HCT116 (cell line): ENCODE measurements at regions not wholly inside any gene's neighbourhood (a gene's known extent, or its start where the extent isn't known, plus 50 kb on each side); places are given as distances from the start of the nearest gene placed in this dataset.
"Not testable (repeated sequence)": the region's sequence is repeated elsewhere in the genome, so short reads cannot be mapped to it uniquely, and the experiment has no call there.

Experiments used
- ATAC-seq: fragments of 200-7000 bp; cut with Tn5 transposase; 2 replicates; pipeline ENCODE4 v1.9.1; 2020; ENCODE audit warnings: mild to moderate bottlenecking, moderate library complexity
- BruUV-seq: library from RNA; stranded (reverse); fragments of 400-500 nt; replicated peaks from 2 replicates; lab custom pipeline; 2021; lab: Mats Ljungman, UMichigan
- CTCF ChIA-PET: fragments of 300-600 bp; sonication (Branson Sonifier 250); formaldehyde crosslinking; loops from one replicate; lab custom pipeline; 2021; ENCODE audit warnings: antibody characterized with exemption; lab: Charles Lee
- POLR2A ChIA-PET: fragments of 300-600, 350-600 bp; sonication (Branson Sonifier 250); formaldehyde crosslinking; loops from one replicate; lab custom pipeline; 2021; ENCODE audit warnings: antibody characterized with exemption; lab: Charles Lee
- RAD21 ChIA-PET, 2 experiments: fragments of 300-600 bp; sonication (Branson Sonifier 250); formaldehyde crosslinking; loops; one replicate each; lab custom pipeline; 2023; ENCODE audit warnings: low total read pairs in 2 of 2; ENCODE audit not compliant: uncharacterized antibody in 2 of 2, unreplicated experiment in 2 of 2, low non-redundant PET in 1 of 2; lab: Charles Lee
- DNase-seq: peaks from one replicate; pipeline ENCODE4 v3.0.0-alpha.2; 2010; ENCODE audit warnings: low read depth, low spot score
- H2AFZ ChIP-seq: fragments of 200-600 bp; shearing (Covaris generic), sonication (generic); 2 replicates; pipeline ENCODE4 v1.6.1; 2017; ENCODE audit warnings: low read depth, mixed run types, mixed read lengths, antibody characterized with exemption, low read length; ENCODE audit not compliant: poor library complexity, severe bottlenecking
- H3K27ac ChIP-seq: 2 replicates; pipeline ENCODE4 v1.5.1; 2012; ENCODE audit warnings: low read depth, low read length
- H3K27me3 ChIP-seq: fragments of 200-600 bp; sonication (generic); 2 replicates; pipeline ENCODE4 v1.6.1; 2016; ENCODE audit warnings: mixed run types, low read length, mixed read lengths; ENCODE audit not compliant: insufficient read depth
- H3K36me3 ChIP-seq, 2 experiments: fragments of 200-500 bp in 1 of 2; fragments of 200-600 bp in 1 of 2; sonication (Bioruptor generic) in 1 of 2; sonication (generic) in 1 of 2; 2 replicates each; pipeline versions ENCODE4 v1.5.1 to v1.6.1; 2014 to 2016; ENCODE audit warnings: low read length in 2 of 2, inconsistent platforms in 1 of 2, mixed read lengths in 1 of 2, mixed run types in 1 of 2; ENCODE audit not compliant: insufficient read depth in 2 of 2, control insufficient read depth in 1 of 2
- H3K4me1 ChIP-seq, 2 experiments: fragments of 200-600 bp in 1 of 2; sonication (generic) in 1 of 2; 2 replicates each; pipeline versions ENCODE4 v1.5.1 to v1.6.1; 2012 to 2017; ENCODE audit warnings: low read length in 2 of 2, inconsistent platforms in 1 of 2, mild to moderate bottlenecking in 1 of 2, mixed read lengths in 1 of 2, mixed run types in 1 of 2, moderate library complexity in 1 of 2; ENCODE audit not compliant: insufficient read depth in 2 of 2, control insufficient read depth in 1 of 2
- H3K4me2 ChIP-seq: fragments of 200-600 bp; sonication (generic); 2 replicates; pipeline ENCODE4 v1.6.1; 2017; ENCODE audit warnings: mixed run types, low read length, mixed read lengths
- H3K4me3 ChIP-seq, 2 experiments: fragments of 200-600 bp in 1 of 2; sonication (generic) in 1 of 2; replicated peaks in 1 of 2; 2 replicates each; pipeline ENCODE4 v1.5.1; 2011 to 2016; ENCODE audit warnings: low read length in 2 of 2, control low read depth in 1 of 2, low read depth in 1 of 2, mild to moderate bottlenecking in 1 of 2, mixed read lengths in 1 of 2, mixed run types in 1 of 2
- H3K79me2 ChIP-seq: fragments of 200-600 bp; sonication (generic); 2 replicates; pipeline ENCODE4 v1.6.1; 2017; ENCODE audit warnings: mild to moderate bottlenecking, mixed run types, low read length, moderate library complexity, mixed read lengths; ENCODE audit not compliant: insufficient read depth
- H3K9ac ChIP-seq: fragments of 200-600 bp; sonication (generic); 2 replicates; pipeline ENCODE4 v1.6.1; 2016; ENCODE audit warnings: low read length, mixed read lengths
- H3K9me2 ChIP-seq: fragments of 200-600 bp; sonication (generic), shearing (Covaris generic); 2 replicates; pipeline ENCODE4 v1.6.1; 2017; ENCODE audit warnings: mixed run types, mild to moderate bottlenecking, moderate library complexity; ENCODE audit not compliant: insufficient read depth
- H3K9me3 ChIP-seq, 2 experiments: fragments of 200-500 bp in 1 of 2; fragments of 200-600 bp in 1 of 2; sonication (Bioruptor generic) in 1 of 2; sonication (generic) in 1 of 2; 2 replicates each; pipeline ENCODE4 v1.6.1; 2014 to 2017; ENCODE audit warnings: low read length in 2 of 2, mixed read lengths in 2 of 2, inconsistent platforms in 1 of 2, low read depth in 1 of 2, mild to moderate bottlenecking in 1 of 2, mixed run types in 1 of 2, moderate library complexity in 1 of 2; ENCODE audit not compliant: control insufficient read depth in 1 of 2, insufficient read depth in 1 of 2
- H4K20me1 ChIP-seq: fragments of 200-600 bp; sonication (generic), shearing (Covaris generic); 2 replicates; pipeline ENCODE4 v1.6.1; 2017; ENCODE audit warnings: mixed run types, mild to moderate bottlenecking, moderate library complexity; ENCODE audit not compliant: insufficient read depth
- intact Hi-C: fragments of 100-400 bp; cut with micrococcal nuclease; formaldehyde crosslinking; loops from 2 replicates; pipeline ENCODE4 v1.10.0; 2022
- TF ChIP-seq, protein P1 (sequence below), 3 experiments: fragments of 200-600 bp in 1 of 3; sonication (generic) in 1 of 3; IDR thresholded peaks in 2 of 3; conservative IDR thresholded peaks in 1 of 3; 2 replicates each; pipeline ENCODE4 v1.5.1; 2012 to 2017; ENCODE audit warnings: low read depth in 2 of 3, low read length in 2 of 3, antibody characterized with exemption in 1 of 3, borderline replicate concordance in 1 of 3, control low read depth in 1 of 3, mild to moderate bottlenecking in 1 of 3, mixed read lengths in 1 of 3, mixed run types in 1 of 3, moderate library complexity in 1 of 3; ENCODE audit not compliant: insufficient read depth in 1 of 3

DNA sequence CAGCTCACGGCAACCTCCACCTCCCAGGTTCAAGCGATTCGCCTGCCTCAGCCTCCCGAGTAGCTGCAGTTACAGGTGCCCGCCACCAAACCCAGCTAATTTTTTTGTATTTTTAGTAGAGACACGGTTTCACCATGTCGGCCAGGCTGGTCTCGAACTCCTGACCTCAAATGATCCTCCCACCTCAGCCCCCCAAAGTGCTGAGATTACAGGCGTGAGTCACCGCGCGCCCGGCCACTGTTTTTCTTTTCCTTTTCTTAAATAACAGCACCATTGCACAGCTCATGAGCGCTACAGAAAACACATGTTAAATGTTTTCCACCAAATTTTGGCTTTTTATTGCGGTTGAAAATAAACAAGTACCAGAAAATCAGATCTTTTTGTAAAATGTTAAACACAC is 195.5 kb downstream of the CRLF2 start:
- DNase-seq, H3K9ac ChIP-seq, H3K27me3 ChIP-seq, H3K4me1 ChIP-seq, H3K4me2 ChIP-seq, H3K36me3 ChIP-seq, H2AFZ ChIP-seq, BruUV-seq, H3K79me2 ChIP-seq, intact Hi-C loops, H4K20me1 ChIP-seq, H3K9me3 ChIP-seq, H3K27ac ChIP-seq, CTCF ChIA-PET, POLR2A ChIA-PET, RAD21 ChIA-PET, H3K4me3 ChIP-seq, ATAC-seq, H3K9me2 ChIP-seq: not testable (repeated sequence)
- TF ChIP-seq, protein P1, sequence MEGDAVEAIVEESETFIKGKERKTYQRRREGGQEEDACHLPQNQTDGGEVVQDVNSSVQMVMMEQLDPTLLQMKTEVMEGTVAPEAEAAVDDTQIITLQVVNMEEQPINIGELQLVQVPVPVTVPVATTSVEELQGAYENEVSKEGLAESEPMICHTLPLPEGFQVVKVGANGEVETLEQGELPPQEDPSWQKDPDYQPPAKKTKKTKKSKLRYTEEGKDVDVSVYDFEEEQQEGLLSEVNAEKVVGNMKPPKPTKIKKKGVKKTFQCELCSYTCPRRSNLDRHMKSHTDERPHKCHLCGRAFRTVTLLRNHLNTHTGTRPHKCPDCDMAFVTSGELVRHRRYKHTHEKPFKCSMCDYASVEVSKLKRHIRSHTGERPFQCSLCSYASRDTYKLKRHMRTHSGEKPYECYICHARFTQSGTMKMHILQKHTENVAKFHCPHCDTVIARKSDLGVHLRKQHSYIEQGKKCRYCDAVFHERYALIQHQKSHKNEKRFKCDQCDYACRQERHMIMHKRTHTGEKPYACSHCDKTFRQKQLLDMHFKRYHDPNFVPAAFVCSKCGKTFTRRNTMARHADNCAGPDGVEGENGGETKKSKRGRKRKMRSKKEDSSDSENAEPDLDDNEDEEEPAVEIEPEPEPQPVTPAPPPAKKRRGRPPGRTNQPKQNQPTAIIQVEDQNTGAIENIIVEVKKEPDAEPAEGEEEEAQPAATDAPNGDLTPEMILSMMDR (IDR thresholded peaks at IDR 0.05 in 2 of 3, conservative IDR thresholded peaks at IDR 0.05 in 1 of 3; ENCODE audit: borderline replicate concordance in 1 of 3, insufficient read depth in 1 of 3, low read depth in 2 of 3, low read length in 2 of 3): peak in 1 of 3 experiments; percentile 11; a peak in 1 of 6 replicates

DNA sequence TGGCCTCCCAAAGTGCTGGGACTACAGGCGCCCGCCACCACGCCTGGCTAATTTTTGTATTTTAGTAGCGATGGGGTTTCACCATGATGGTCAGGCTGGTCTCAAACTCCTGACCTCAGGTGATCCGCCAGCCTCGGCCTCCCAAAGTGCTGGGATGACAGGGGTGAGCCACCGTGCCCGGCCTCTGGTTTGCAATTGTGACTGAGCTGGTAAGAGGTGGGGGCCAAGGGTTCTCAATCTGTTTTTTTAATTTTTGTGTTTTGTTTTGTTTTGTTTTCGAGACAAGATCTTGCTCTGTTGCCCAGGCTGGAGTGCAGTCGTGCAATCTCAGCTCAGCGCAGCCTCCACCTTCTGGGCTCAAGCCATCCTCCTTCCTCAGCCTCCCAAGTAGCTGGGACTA is 196.2 kb downstream of the CRLF2 start:
- not testable (repeated sequence) for H3K27me3 ChIP-seq, H3K4me1 ChIP-seq

More for the DNA sequence above, 196.2 kb downstream of the CRLF2 start:
- H3K9ac ChIP-seq, H3K4me3 ChIP-seq, POLR2A ChIA-PET, H3K9me2 ChIP-seq, H2AFZ ChIP-seq, RAD21 ChIA-PET, H4K20me1 ChIP-seq, H3K36me3 ChIP-seq, BruUV-seq, ATAC-seq, CTCF ChIA-PET, H3K27ac ChIP-seq, intact Hi-C loops, H3K79me2 ChIP-seq, H3K4me2 ChIP-seq, H3K9me3 ChIP-seq, DNase-seq: not testable (repeated sequence)
